ENCODE measurements at regions not wholly inside any gene's neighbourhood (a gene's known extent, or its start where the extent isn't known, plus 50 kb on each side); places are given as distances from the start of the nearest gene placed in this dataset.

GRCh38 chr12:118611770-118612169, 235.4 kb downstream of the SUDS3 start:
- TF ChIP-seq, protein P1, sequence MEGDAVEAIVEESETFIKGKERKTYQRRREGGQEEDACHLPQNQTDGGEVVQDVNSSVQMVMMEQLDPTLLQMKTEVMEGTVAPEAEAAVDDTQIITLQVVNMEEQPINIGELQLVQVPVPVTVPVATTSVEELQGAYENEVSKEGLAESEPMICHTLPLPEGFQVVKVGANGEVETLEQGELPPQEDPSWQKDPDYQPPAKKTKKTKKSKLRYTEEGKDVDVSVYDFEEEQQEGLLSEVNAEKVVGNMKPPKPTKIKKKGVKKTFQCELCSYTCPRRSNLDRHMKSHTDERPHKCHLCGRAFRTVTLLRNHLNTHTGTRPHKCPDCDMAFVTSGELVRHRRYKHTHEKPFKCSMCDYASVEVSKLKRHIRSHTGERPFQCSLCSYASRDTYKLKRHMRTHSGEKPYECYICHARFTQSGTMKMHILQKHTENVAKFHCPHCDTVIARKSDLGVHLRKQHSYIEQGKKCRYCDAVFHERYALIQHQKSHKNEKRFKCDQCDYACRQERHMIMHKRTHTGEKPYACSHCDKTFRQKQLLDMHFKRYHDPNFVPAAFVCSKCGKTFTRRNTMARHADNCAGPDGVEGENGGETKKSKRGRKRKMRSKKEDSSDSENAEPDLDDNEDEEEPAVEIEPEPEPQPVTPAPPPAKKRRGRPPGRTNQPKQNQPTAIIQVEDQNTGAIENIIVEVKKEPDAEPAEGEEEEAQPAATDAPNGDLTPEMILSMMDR (IDR thresholded peaks at IDR 0.05 in 8 of 11, conservative IDR thresholded peaks at IDR 0.05 in 3 of 11) = no peak
- TF ChIP-seq POLR2AphosphoS5 (IDR thresholded peaks at IDR 0.05) (no peak), POLR2A (IDR thresholded peaks at IDR 0.05) (no peak)

Measured in spleen (tissue), 7 donors.